ENCODE measurements at regions not wholly inside any gene's neighbourhood (a gene's known extent, or its start where the extent isn't known, plus 50 kb on each side); places are given as distances from the start of the nearest gene placed in this dataset.

- TF ChIP-seq, protein P1, sequence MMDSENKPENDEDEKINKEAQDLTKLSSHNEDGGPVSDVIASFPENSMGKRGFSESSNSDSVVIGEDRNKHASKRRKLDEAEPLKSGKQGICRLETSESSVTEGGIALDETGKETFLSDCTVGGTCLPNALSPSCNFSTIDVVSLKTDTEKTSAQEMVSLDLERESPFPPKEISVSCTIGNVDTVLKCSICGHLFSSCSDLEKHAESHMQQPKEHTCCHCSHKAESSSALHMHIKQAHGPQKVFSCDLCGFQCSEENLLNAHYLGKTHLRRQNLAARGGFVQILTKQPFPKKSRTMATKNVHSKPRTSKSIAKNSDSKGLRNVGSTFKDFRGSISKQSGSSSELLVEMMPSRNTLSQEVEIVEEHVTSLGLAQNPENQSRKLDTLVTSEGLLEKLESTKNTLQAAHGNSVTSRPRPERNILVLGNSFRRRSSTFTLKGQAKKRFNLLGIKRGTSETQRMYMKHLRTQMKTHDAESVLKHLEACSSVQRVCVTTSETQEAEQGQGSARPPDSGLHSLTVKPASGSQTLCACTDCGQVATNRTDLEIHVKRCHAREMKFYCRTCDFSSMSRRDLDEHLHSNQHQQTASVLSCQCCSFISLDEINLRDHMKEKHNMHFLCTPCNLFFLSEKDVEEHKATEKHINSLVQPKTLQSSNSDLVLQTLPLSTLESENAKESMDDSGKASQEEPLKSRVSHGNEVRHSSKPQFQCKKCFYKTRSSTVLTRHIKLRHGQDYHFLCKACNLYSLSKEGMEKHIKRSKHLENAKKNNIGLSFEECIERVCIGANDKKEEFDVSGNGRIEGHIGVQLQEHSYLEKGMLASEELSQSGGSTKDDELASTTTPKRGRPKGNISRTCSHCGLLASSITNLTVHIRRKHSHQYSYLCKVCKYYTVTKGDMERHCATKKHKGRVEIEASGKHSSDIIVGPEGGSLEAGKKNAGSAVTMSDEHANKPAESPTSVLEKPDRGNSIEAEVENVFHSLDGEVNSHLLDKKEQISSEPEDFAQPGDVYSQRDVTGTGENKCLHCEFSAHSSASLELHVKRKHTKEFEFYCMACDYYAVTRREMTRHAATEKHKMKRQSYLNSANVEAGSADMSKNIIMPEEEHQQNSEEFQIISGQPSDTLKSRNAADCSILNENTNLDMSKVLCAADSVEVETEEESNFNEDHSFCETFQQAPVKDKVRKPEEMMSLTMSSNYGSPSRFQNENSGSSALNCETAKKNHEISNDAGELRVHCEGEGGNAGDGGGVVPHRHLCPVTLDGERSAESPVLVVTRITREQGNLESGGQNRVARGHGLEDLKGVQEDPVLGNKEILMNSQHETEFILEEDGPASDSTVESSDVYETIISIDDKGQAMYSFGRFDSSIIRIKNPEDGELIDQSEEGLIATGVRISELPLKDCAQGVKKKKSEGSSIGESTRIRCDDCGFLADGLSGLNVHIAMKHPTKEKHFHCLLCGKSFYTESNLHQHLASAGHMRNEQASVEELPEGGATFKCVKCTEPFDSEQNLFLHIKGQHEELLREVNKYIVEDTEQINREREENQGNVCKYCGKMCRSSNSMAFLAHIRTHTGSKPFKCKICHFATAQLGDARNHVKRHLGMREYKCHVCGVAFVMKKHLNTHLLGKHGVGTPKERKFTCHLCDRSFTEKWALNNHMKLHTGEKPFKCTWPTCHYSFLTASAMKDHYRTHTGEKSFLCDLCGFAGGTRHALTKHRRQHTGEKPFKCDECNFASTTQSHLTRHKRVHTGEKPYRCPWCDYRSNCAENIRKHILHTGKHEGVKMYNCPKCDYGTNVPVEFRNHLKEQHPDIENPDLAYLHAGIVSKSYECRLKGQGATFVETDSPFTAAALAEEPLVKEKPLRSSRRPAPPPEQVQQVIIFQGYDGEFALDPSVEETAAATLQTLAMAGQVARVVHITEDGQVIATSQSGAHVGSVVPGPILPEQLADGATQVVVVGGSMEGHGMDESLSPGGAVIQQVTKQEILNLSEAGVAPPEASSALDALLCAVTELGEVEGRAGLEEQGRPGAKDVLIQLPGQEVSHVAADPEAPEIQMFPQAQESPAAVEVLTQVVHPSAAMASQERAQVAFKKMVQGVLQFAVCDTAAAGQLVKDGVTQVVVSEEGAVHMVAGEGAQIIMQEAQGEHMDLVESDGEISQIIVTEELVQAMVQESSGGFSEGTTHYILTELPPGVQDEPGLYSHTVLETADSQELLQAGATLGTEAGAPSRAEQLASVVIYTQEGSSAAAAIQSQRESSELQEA (IDR thresholded peaks at IDR 0.05; ENCODE audit: low read depth), result no peak
- TF ChIP-seq ZNF175 (CRISPR knock-in tag; IDR thresholded peaks at IDR 0.05; ENCODE audit: low read depth), result no peak
Observed at GRCh38 chr4:24394041-24394440, 190.3 kb downstream of the DHX15 start (continued).

DNA sequence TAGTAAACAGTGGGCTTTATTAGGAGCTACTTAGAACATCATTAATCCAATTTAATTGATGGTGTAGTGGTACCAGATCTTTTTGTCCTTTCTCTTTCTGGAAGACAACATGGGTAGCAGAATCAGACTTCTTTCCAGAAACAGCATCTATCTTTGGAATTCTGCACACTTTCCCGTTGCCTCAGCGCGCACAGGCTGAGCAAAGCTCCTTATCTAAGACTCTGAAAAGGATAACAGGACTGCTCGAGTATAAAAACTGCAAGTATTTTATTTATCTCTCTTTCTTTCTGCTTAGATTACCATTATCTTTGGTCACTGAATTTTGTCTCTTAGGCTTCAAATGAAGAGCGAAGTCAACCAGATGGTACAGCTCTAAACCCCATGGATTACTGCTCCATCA is 191.7 kb downstream of the DHX15 start:
- Histone ChIP-seq H3K27ac (ENCODE audit: extremely low read depth, low read depth, low read length) (no peak overlapping the region), H4K20me1 (replicated peaks; ENCODE audit: control insufficient read depth, insufficient read depth, low read length) (no peaks in the 10 kb centered on the region), H3K79me2 (ENCODE audit: control insufficient read depth, insufficient read depth, low read length) (no peaks in the 10 kb centered on the region), H3K9ac (ENCODE audit: insufficient read depth in 1 of 2, low read depth in 2 of 2, low read length in 2 of 2) (no peak overlapping the region), H3K4me2 (ENCODE audit: insufficient read depth, low read length) (no peak overlapping the region), H3K36me3 (ENCODE audit: control insufficient read depth, insufficient read depth, low read length) (no peaks in the 10 kb centered on the region), H3K4me1 (replicated peaks in 1 of 2; ENCODE audit: control insufficient read depth in 2 of 2, insufficient read depth in 2 of 2, low read length in 2 of 2) (no peaks in the 10 kb centered on the region), H3K9me3 (replicated peaks; ENCODE audit: control insufficient read depth, insufficient read depth, low read depth, low read length) (no peaks in the 10 kb centered on the region), H3K9me1 (ENCODE audit: control insufficient read depth, insufficient read depth, low read length) (no peaks in the 10 kb centered on the region), H3K4me3 (no peak overlapping the region), H2AFZ (ENCODE audit: low read depth, low read length) (no peak overlapping the region), H3K27me3 (ENCODE audit: control insufficient read depth in 2 of 2, insufficient read depth in 2 of 2, low read length in 2 of 2) (no peaks in the 10 kb centered on the region)
- ChIA-PET POLR2A (no interaction called here), CTCF (ENCODE audit: low intra/inter-chr PET ratio) (no interaction called here)
- no TSS peak for BruUV-seq (replicated peaks)
- DNase-seq (ENCODE audit: extremely low read depth in 1 of 4, low spot score in 3 of 4), result no peak
- no peak for ATAC-seq
- in situ Hi-C loops (cut with MboI), result no loop called here
- WGBS (ENCODE audit: insufficient coverage, low coverage, missing lambda C conversion rate), result 0% methylated on average over 5 of the region's 5 CpGs
- FAIRE-seq, result no peak
- intact Hi-C loops (cut with micrococcal nuclease), result no loop called here
- TF ChIP-seq ZNF212 (CRISPR knock-in tag; IDR thresholded peaks at IDR 0.05) (no peak), PREB (CRISPR knock-in tag; IDR thresholded peaks at IDR 0.05) (no peak), ZSCAN32 (CRISPR knock-in tag; IDR thresholded peaks at IDR 0.05) (no peak), NCOA1 (IDR thresholded peaks at IDR 0.05; ENCODE audit: low read depth) (no peak), FOXK2 (conservative IDR thresholded peaks at IDR 0.05 in 1 of 2, IDR thresholded peaks at IDR 0.05 in 1 of 2; ENCODE audit: low read depth in 2 of 2) (no peak), NR2C1 (IDR thresholded peaks at IDR 0.05) (no peak), NR2C1 (tag; IDR thresholded peaks at IDR 0.05) (no peak), PHF20 (IDR thresholded peaks at IDR 0.05; ENCODE audit: partially characterized antibody) (no peak), FOXM1 (IDR thresholded peaks at IDR 0.05; ENCODE audit: low read depth) (no peak), FOXM1 (CRISPR knock-in tag; IDR thresholded peaks at IDR 0.05; ENCODE audit: low read depth) (no peak)
- TF ChIP-seq, protein P2, sequence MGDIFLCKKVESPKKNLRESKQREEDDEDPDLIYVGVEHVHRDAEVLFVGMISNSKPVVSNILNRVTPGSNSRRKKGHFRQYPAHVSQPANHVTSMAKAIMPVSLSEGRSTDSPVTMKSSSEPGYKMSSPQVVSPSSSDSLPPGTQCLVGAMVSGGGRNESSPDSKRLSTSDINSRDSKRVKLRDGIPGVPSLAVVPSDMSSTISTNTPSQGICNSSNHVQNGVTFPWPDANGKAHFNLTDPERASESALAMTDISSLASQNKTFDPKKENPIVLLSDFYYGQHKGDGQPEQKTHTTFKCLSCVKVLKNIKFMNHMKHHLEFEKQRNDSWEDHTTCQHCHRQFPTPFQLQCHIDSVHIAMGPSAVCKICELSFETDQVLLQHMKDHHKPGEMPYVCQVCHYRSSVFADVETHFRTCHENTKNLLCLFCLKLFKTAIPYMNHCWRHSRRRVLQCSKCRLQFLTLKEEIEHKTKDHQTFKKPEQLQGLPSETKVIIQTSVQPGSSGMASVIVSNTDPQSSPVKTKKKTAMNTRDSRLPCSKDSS (IDR thresholded peaks at IDR 0.05; ENCODE audit: low read depth, partially characterized antibody), result no peak
